Lung (tissue), 11 donors: ENCODE measurements at regions not wholly inside any gene's neighbourhood (a gene's known extent, or its start where the extent isn't known, plus 50 kb on each side); places are given as distances from the start of the nearest gene placed in this dataset.
A peak's percentile ranks its signal among the peaks of the same experiment; 100 is the strongest.

Experiments used
- ATAC-seq: fragments of 200-7000 bp; cut with Tn5 transposase; one replicate; pipeline ENCODE4 v1.9.1; 2020; ENCODE audit warnings: moderate number of reproducible peaks; ENCODE audit not compliant: insufficient read depth, low FRiP score
- DNase-seq, 3 donors: peaks; one replicate each; pipeline ENCODE4 v3.0.0-alpha.2; 2013 to 2017
- H3K27ac ChIP-seq, 2 donors: one replicate each; pipeline ENCODE4 v1.5.1; 2013; ENCODE audit warnings: mild to moderate bottlenecking in 2 of 2, moderate library complexity in 2 of 2, control low read depth in 1 of 2, inconsistent platforms in 1 of 2, low read depth in 1 of 2, low read length in 1 of 2
- H3K27me3 ChIP-seq, 3 donors: one replicate each; pipeline ENCODE4 v1.5.1; 2013; ENCODE audit warnings: low read length in 2 of 3; ENCODE audit not compliant: control insufficient read depth in 3 of 3, insufficient read depth in 3 of 3
- H3K36me3 ChIP-seq, 4 donors: one replicate each; pipeline ENCODE4 v1.5.1; 2013; ENCODE audit warnings: low read length in 4 of 4, mild to moderate bottlenecking in 1 of 4, moderate library complexity in 1 of 4; ENCODE audit not compliant: control insufficient read depth in 4 of 4, insufficient read depth in 4 of 4
- H3K4me1 ChIP-seq, 5 donors: one replicate each; pipeline ENCODE4 v1.5.1; 2013; ENCODE audit warnings: low read length in 5 of 5, mild to moderate bottlenecking in 2 of 5, moderate library complexity in 1 of 5; ENCODE audit not compliant: control insufficient read depth in 5 of 5, insufficient read depth in 5 of 5
- H3K4me3 ChIP-seq: one replicate; pipeline ENCODE4 v1.5.1; 2013; ENCODE audit warnings: mild to moderate bottlenecking, control low read depth, moderate library complexity
- H3K9ac ChIP-seq, 2 donors: one replicate each; pipeline ENCODE4 v1.5.1; 2013; ENCODE audit warnings: low read length in 2 of 2, control low read depth in 1 of 2; ENCODE audit not compliant: insufficient read depth in 1 of 2
- H3K9me3 ChIP-seq, 4 donors: one replicate each; pipeline ENCODE4 v1.5.1; 2013; ENCODE audit warnings: low read length in 3 of 4, mild to moderate bottlenecking in 1 of 4, moderate library complexity in 1 of 4; ENCODE audit not compliant: control insufficient read depth in 4 of 4, insufficient read depth in 3 of 4
- WGBS, 2 donors: extraction: QIAGEN DNeasy Blood & Tissue Kit; methylation state at CpG; one replicate each; pipeline ENCODE4 v1.1.7; 2013; 5-methylcytosine and 5-hydroxymethylcytosine counted together
- TF ChIP-seq, protein P1 (sequence below): IDR thresholded peaks from 2 replicates; pipeline ENCODE4 v1.5.1; 2012; ENCODE audit warnings: mild to moderate bottlenecking; ENCODE audit errors: control extremely low read depth, extremely low read depth
- donor health status: control.
- donor health status: control.
- donor health status: Bipolar disorder and iron deficiency.
- donor health status: healthy.
- donor health status: DM: yes; HTN: yes; CAD: no.

GRCh38 chr11:92061456-92062062 lies 163.1 kb upstream of the FAT3 start:
- WGBS, 2 donors, result 64% methylated on average over 3 of the region's 3 CpGs
- Histone ChIP-seq H3K9me3 (peaks cover 0 to 2% (median 0%) of the 10 kb centered on the region in 4 donors), H3K4me1 (peaks cover 0 to 13% (median 0%) of the 10 kb centered on the region in 5 donors), H3K4me3 (no peak overlapping the region), H3K27me3 (no peaks in the 10 kb centered on the region), H3K9ac (no peak overlapping the region), H3K27ac (no peak overlapping the region), H3K36me3 (no peaks in the 10 kb centered on the region)
- peak; percentile 24 to 88 (median 84) for DNase-seq
- ATAC-seq, result no peak
- TF ChIP-seq, protein P1, sequence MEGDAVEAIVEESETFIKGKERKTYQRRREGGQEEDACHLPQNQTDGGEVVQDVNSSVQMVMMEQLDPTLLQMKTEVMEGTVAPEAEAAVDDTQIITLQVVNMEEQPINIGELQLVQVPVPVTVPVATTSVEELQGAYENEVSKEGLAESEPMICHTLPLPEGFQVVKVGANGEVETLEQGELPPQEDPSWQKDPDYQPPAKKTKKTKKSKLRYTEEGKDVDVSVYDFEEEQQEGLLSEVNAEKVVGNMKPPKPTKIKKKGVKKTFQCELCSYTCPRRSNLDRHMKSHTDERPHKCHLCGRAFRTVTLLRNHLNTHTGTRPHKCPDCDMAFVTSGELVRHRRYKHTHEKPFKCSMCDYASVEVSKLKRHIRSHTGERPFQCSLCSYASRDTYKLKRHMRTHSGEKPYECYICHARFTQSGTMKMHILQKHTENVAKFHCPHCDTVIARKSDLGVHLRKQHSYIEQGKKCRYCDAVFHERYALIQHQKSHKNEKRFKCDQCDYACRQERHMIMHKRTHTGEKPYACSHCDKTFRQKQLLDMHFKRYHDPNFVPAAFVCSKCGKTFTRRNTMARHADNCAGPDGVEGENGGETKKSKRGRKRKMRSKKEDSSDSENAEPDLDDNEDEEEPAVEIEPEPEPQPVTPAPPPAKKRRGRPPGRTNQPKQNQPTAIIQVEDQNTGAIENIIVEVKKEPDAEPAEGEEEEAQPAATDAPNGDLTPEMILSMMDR, result no peak

DNA sequence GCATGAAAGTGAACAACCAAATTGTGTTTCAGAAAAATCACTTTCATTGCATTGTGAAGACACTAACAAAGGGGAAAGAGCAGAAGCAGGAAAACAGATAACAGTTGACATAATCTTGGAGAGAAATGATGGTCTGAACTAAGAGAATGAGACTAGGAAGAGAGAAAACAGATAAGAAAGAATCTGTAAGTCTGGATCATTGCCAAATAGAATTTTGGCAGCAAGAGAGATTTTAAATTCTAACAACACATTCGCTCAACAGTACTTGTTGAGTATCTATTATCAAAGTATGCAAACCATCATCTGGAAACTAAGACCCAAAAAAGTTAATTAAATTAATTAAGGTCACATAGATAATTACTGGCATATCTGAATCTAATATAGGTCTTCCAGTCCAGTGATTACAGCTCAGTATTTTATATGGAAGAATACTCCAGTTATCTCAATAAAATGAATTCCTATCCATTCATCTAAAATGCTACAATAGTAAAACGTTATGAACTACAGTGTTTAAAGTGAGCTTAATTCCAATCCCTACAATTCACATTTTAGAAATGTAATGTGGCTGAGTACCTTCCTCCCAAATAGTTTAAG lies 166.7 kb upstream of the FAT3 start:
- H3K36me3 ChIP-seq, result no peaks in the 10 kb centered on the region
- H3K27me3 ChIP-seq, result no peaks in the 10 kb centered on the region
- no peaks in the 10 kb centered on the region for H3K9me3 ChIP-seq
- ATAC-seq, result no peak
- 53 to 65% methylated on average over 2 of the region's 2 CpGs for WGBS, 2 donors
- TF ChIP-seq, protein P1, result no peak
- no peak overlapping the region for H3K9ac ChIP-seq
- H3K4me1 ChIP-seq, result peaks cover 0 to 13% (median 0%) of the 10 kb centered on the region in 5 donors
- no peak overlapping the region for H3K4me3 ChIP-seq
- peak in 2 of 3 donors; percentile 72 to 83 for DNase-seq
- H3K27ac ChIP-seq, result no peak overlapping the region

DNA sequence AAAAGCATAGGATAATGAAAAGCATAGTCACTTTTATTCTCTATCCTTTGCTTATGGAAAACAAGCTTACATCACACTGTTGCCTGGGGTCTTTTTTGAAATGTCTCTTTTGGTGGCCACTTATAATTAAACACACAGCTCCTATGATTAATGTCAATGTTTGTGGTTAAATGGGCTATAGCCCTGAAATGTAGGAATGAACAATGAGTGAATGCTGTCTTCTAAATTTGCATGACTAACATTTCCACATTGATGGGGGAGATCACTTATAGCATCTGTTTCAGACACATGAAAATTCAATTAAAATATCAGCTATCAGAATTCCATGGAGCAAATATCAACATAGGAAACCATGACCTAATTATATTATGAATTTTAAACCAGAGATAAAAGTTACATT lies 171.4 kb upstream of the FAT3 start:
- no peak overlapping the region for H3K4me3 ChIP-seq
- H3K4me1 ChIP-seq, result peaks cover 0 to 7% (median 0%) of the 10 kb centered on the region in 5 donors
- no peaks in the 10 kb centered on the region for H3K27me3 ChIP-seq
- H3K9me3 ChIP-seq, result no peaks in the 10 kb centered on the region
- no peaks in the 10 kb centered on the region for H3K36me3 ChIP-seq
- H3K27ac ChIP-seq, result no peak overlapping the region
- H3K9ac ChIP-seq, result no peak overlapping the region
- DNase-seq, result no peak
- TF ChIP-seq, protein P1, result no peak
- no peak for ATAC-seq

DNA sequence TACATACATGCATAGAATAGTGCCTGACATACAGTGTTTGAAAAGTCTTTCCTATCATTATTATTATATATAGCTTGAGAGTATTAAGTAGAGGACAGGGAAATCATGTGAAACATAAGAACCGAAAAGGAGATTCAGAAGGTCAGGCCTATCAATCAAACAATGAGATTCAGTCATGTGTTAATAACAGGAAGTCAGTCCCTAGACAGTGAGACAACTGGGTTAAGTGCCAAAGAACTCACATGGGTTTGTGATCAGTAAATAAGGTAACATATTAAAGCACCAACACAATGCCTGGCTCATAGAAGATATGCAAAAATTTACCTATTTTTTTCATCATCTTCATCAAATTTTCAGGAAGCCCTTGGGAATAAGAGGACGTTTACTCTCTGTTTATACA lies 174.3 kb upstream of the FAT3 start:
- no peak overlapping the region for H3K27ac ChIP-seq
- ATAC-seq (no peak), DNase-seq (no peak)
- no peak overlapping the region for H3K9ac ChIP-seq
- H3K4me3 ChIP-seq, result no peak overlapping the region
- H3K4me1 ChIP-seq, result no peaks in the 10 kb centered on the region
- WGBS, 2 donors, result 47% methylated on average over 2 of the region's 2 CpGs
- H3K36me3 ChIP-seq, result no peaks in the 10 kb centered on the region
- no peaks in the 10 kb centered on the region for H3K9me3 ChIP-seq
- TF ChIP-seq, protein P1, result no peak
- no peaks in the 10 kb centered on the region for H3K27me3 ChIP-seq
